Smooth muscle cell (in vitro differentiated cells): ENCODE measurements at regions not wholly inside any gene's neighbourhood (a gene's known extent, or its start where the extent isn't known, plus 50 kb on each side); places are given as distances from the start of the nearest gene placed in this dataset.

Experiments used
- DNase-seq: peaks from one replicate; lab custom pipeline; 2025; ENCODE audit not compliant: unreplicated experiment; lab: John Stamatoyannopoulos, UW
- H2AFZ ChIP-seq: fragments of 200-600 bp; sonication (generic); 2 replicates; pipeline ENCODE4 v1.6.0; 2016; ENCODE audit warnings: antibody characterized with exemption, low read depth, mild to moderate bottlenecking
- H3F3A ChIP-seq: fragments of 200-600 bp; sonication (generic); 2 replicates; pipeline ENCODE4 v1.6.0; 2017; ENCODE audit warnings: antibody characterized with exemption, low read depth
- H3K27ac ChIP-seq: fragments of 200-600 bp; sonication (generic); 2 replicates; pipeline ENCODE4 v1.5.1; 2016; ENCODE audit warnings: low read depth, mild to moderate bottlenecking
- H3K27me3 ChIP-seq: fragments of 200-600 bp; sonication (generic); 2 replicates; pipeline ENCODE4 v1.6.1; 2016; ENCODE audit warnings: low read depth, mild to moderate bottlenecking
- H3K36me3 ChIP-seq: fragments of 200-600 bp; sonication (generic); 2 replicates; pipeline ENCODE4 v1.5.1; 2016; ENCODE audit warnings: low read depth
- H3K4me1 ChIP-seq: fragments of 200-600 bp; sonication (generic); 2 replicates; pipeline ENCODE4 v1.5.1; 2016; ENCODE audit warnings: low read depth
- H3K4me2 ChIP-seq: fragments of 200-600 bp; sonication (generic); 2 replicates; pipeline ENCODE4 v1.6.0; 2016; ENCODE audit warnings: mild to moderate bottlenecking
- H3K4me3 ChIP-seq: fragments of 200-600 bp; sonication (generic); 2 replicates; pipeline ENCODE4 v1.5.1; 2016; ENCODE audit warnings: mild to moderate bottlenecking
- H3K79me2 ChIP-seq: fragments of 200-600 bp; sonication (generic); 2 replicates; pipeline ENCODE4 v1.6.0; 2016; ENCODE audit warnings: low read depth, mild to moderate bottlenecking
- H3K9ac ChIP-seq: fragments of 200-600 bp; sonication (generic); 2 replicates; pipeline ENCODE4 v1.6.0; 2016; ENCODE audit warnings: low read depth
- H3K9me3 ChIP-seq: fragments of 200-600 bp; sonication (generic); replicated peaks from 2 replicates; pipeline ENCODE4 v1.5.1; 2016; ENCODE audit warnings: low read depth
- H4K20me1 ChIP-seq: fragments of 200-600 bp; sonication (generic); 2 replicates; pipeline ENCODE4 v1.6.0; 2016; ENCODE audit warnings: low read depth
- CTCF ChIP-seq: fragments of 200-600 bp; sonication (generic); IDR thresholded peaks from 2 replicates; pipeline ENCODE4 v1.5.1; 2017; ENCODE audit warnings: borderline replicate concordance, mild to moderate bottlenecking, antibody characterized with exemption; ENCODE audit not compliant: insufficient read depth, poor library complexity, severe bottlenecking
- WGBS: methylation state at CpG from one replicate; pipeline ENCODE4 v1.1.7; 2016; ENCODE audit warnings: low lambda C conversion rate; 5-methylcytosine and 5-hydroxymethylcytosine counted together

DNA sequence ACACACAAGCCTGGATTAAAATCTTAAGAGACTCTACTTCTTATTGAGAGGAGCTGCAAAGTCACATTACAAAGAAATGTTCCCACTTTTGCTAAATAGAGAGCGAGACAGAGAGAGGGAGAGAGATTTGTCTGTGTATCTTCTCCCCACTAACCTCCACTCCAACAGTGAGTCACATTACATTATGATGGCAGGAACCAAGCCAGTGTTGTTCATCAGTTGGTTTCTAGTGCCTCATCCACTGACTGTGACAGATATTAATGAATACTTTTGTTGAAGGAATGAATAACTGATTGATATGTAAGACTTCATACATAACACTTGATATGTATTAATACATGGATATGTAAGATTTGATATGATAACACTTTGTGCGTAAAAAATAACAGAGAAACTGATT lies 258.2 kb upstream of the SORCS1 start:
- Histone ChIP-seq H4K20me1 (no peaks in the 10 kb centered on the region), H3K4me3 (no peak overlapping the region), H3K79me2 (no peaks in the 10 kb centered on the region), H2AFZ (no peak overlapping the region), H3K9ac (no peak overlapping the region), H3K36me3 (no peaks in the 10 kb centered on the region), H3F3A (no peaks in the 10 kb centered on the region), H3K27me3 (no peaks in the 10 kb centered on the region), H3K27ac (no peak overlapping the region), H3K4me2 (no peak overlapping the region), H3K4me1 (no peaks in the 10 kb centered on the region), H3K9me3 (no peaks in the 10 kb centered on the region)
- DNase-seq: no peak
- WGBS: 77% methylated on average over 2 of the region's 2 CpGs
- TF ChIP-seq CTCF: no peak

DNA sequence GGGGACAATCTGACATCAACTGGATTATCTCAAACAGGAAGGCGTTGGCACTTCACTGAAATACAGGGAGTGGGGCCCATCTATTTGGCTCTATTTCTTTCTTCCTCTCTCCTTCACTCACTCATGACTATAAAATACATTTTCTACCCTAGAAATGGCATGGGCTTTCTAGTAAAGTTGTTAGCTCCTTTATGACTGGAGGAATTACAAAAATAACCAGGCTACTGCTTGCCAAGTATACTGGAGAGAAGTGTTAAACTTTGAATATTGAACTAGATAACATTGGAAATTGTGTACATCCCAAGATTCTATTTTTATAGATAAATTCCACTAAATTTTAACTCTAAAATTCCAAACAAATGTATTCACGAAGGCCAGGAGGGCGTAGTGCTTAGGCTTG lies 255.7 kb upstream of the SORCS1 start:
- Histone ChIP-seq H3K27ac (no peak overlapping the region), H3K4me3 (no peak overlapping the region), H4K20me1 (no peaks in the 10 kb centered on the region), H3K9me3 (no peaks in the 10 kb centered on the region), H3K9ac (no peak overlapping the region), H3K36me3 (no peaks in the 10 kb centered on the region), H3K27me3 (no peaks in the 10 kb centered on the region), H3K79me2 (no peaks in the 10 kb centered on the region), H2AFZ (no peak overlapping the region), H3K4me1 (no peaks in the 10 kb centered on the region), H3F3A (no peaks in the 10 kb centered on the region), H3K4me2 (no peak overlapping the region)
- no peak for TF ChIP-seq CTCF
- WGBS: 95% methylated on average over 3 of the region's 3 CpGs
- no peak for DNase-seq

- H3F3A ChIP-seq: no peaks in the 10 kb centered on the region
- no peaks in the 10 kb centered on the region for H3K27me3 ChIP-seq
- no peak for DNase-seq
- H4K20me1 ChIP-seq: no peaks in the 10 kb centered on the region
- H3K79me2 ChIP-seq: no peaks in the 10 kb centered on the region
- WGBS: 80% methylated on average over 7 of the region's 7 CpGs
- no peak overlapping the region for H3K9ac ChIP-seq
- H3K36me3 ChIP-seq: no peaks in the 10 kb centered on the region
- H2AFZ ChIP-seq: no peak overlapping the region
- TF ChIP-seq CTCF: no peak
- H3K9me3 ChIP-seq: no peaks in the 10 kb centered on the region
- no peak overlapping the region for H3K4me2 ChIP-seq
- H3K27ac ChIP-seq: no peak overlapping the region
- no peaks in the 10 kb centered on the region for H3K4me1 ChIP-seq
- H3K4me3 ChIP-seq: no peak overlapping the region
Measured at GRCh38 chr10:107418085-107418806, 253.7 kb upstream of the SORCS1 start.

- Histone ChIP-seq H3K4me3 (no peak overlapping the region), H3K27me3 (no peaks in the 10 kb centered on the region), H3K4me2 (no peak overlapping the region), H3F3A (no peaks in the 10 kb centered on the region), H2AFZ (no peak overlapping the region), H3K27ac (no peak overlapping the region), H3K9me3 (no peaks in the 10 kb centered on the region), H3K36me3 (no peaks in the 10 kb centered on the region), H3K4me1 (no peaks in the 10 kb centered on the region), H3K79me2 (no peaks in the 10 kb centered on the region), H4K20me1 (no peaks in the 10 kb centered on the region), H3K9ac (no peak overlapping the region)
- TF ChIP-seq CTCF: no peak
- no peak for DNase-seq
- WGBS: 83% methylated on average over 2 of the region's 2 CpGs
Measured at GRCh38 chr10:107417446-107417845, 252.9 kb upstream of the SORCS1 start.
